ENCODE measurements at regions not wholly inside any gene's neighbourhood (a gene's known extent, or its start where the extent isn't known, plus 50 kb on each side); places are given as distances from the start of the nearest gene placed in this dataset.

DNA sequence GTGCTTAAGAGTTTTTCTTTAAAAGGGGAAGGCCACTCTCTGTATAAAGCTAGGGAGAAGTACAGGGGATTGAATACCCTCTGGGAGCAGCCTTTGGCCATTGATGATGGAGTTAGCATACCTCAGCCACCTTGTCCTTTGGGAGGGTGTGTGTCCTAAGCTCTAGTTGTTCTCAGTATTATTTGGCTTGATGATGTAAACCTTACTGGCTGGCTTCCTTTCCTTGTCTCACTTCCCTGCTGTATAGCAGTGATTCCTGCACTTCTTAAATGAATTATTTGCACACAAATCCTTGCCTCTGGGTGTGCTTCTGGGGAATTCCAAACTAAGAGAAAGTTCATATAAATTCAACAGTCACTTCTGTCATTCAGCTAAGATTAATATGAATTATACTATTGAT lies 234.9 kb upstream of the RIOK2 start:
- CTCF ChIA-PET = interaction anchor here (0.7 to 1.0 kb wide), 2 partner anchors 8 to 10 kb away, joined by 3 read pairs; no protein-coding TSS in a partner anchor
- Histone ChIP-seq H3K4me3 (ENCODE audit: control insufficient read depth in 1 of 7, extremely low read depth in 1 of 7, insufficient read depth in 4 of 7, low read depth in 2 of 7, low read length in 6 of 7) (no peak overlapping the region), H3K9me3 (ENCODE audit: control extremely low read depth in 1 of 5, control insufficient read depth in 4 of 5, insufficient read depth in 2 of 5, low read depth in 1 of 5, low read length in 4 of 5) (no peaks in the 10 kb centered on the region), H3K27ac (ENCODE audit: insufficient read depth in 1 of 2, low read depth in 1 of 2, low read length in 2 of 2, poor library complexity in 1 of 2, severe bottlenecking in 2 of 2) (no peak overlapping the region), H3K36me3 (ENCODE audit: control insufficient read depth in 4 of 4, insufficient read depth in 4 of 4, low read length in 3 of 4) (no peaks in the 10 kb centered on the region), H3K4me1 (ENCODE audit: control extremely low read depth in 1 of 4, control insufficient read depth in 4 of 4, insufficient read depth in 4 of 4, low read length in 3 of 4) (no peaks in the 10 kb centered on the region), H3K27me3 (replicated peaks in 2 of 5; ENCODE audit: control insufficient read depth in 4 of 5, insufficient read depth in 5 of 5, low read length in 4 of 5) (no peaks in the 10 kb centered on the region)
- POLR2A ChIA-PET = no interaction called here
- no peak for DNase-seq

DNA sequence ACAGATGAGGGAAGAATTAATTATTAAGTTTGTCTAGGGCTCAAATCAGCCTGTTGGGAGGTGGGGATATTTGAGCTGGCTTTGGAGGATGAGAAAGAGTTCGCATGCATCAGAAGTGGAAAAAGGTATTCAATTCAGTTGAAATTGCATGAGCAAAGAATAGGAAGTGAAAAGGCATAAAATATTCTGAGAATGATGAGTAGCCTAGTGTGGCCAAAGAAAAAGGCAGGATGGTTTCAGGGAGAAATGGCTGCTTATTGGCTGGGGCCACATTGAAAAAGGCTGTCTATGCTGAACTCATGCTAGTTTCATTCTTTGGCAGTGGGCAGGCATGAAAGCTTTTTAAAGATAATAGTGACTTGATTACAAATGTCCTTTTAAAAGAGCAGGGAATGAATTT lies 235.4 kb upstream of the RIOK2 start:
- ChIA-PET CTCF (no interaction called here), POLR2A (no interaction called here)
- H3K4me1 ChIP-seq (ENCODE audit: control extremely low read depth in 1 of 4, control insufficient read depth in 4 of 4, insufficient read depth in 4 of 4, low read length in 3 of 4) = no peaks in the 10 kb centered on the region
- H3K4me3 ChIP-seq (ENCODE audit: control insufficient read depth in 1 of 7, extremely low read depth in 1 of 7, insufficient read depth in 4 of 7, low read depth in 2 of 7, low read length in 6 of 7) = no peak overlapping the region
- no peaks in the 10 kb centered on the region for H3K9me3 ChIP-seq (ENCODE audit: control extremely low read depth in 1 of 5, control insufficient read depth in 4 of 5, insufficient read depth in 2 of 5, low read depth in 1 of 5, low read length in 4 of 5)
- H3K36me3 ChIP-seq (ENCODE audit: control insufficient read depth in 4 of 4, insufficient read depth in 4 of 4, low read length in 3 of 4) = no peaks in the 10 kb centered on the region
- 60% methylated on average over 1 of the region's 1 CpG for WGBS (ENCODE audit: insufficient coverage)
- H3K27ac ChIP-seq (ENCODE audit: insufficient read depth in 1 of 2, low read depth in 1 of 2, low read length in 2 of 2, poor library complexity in 1 of 2, severe bottlenecking in 2 of 2) = no peak overlapping the region
- no peaks in the 10 kb centered on the region for H3K27me3 ChIP-seq (replicated peaks in 2 of 5; ENCODE audit: control insufficient read depth in 4 of 5, insufficient read depth in 5 of 5, low read length in 4 of 5)
- no peak for DNase-seq

GRCh38 chr5:97420646-97421045 lies 237.6 kb upstream of the RIOK2 start:
- WGBS (ENCODE audit: insufficient coverage) = no CpG with 5 or more reads among the region's 1 CpG
- CTCF ChIA-PET = no interaction called here
- H3K36me3 ChIP-seq (ENCODE audit: control insufficient read depth in 4 of 4, insufficient read depth in 4 of 4, low read length in 3 of 4) = no peaks in the 10 kb centered on the region

GRCh38 chr5:97422678-97423077 lies 239.6 kb upstream of the RIOK2 start:
- WGBS (ENCODE audit: insufficient coverage) = 100% methylated on average over 3 of the region's 3 CpGs
- no peak for DNase-seq
- no peaks in the 10 kb centered on the region for H3K36me3 ChIP-seq (ENCODE audit: control insufficient read depth in 4 of 4, insufficient read depth in 4 of 4, low read length in 3 of 4)
- no peaks in the 10 kb centered on the region for H3K4me1 ChIP-seq (ENCODE audit: control extremely low read depth in 1 of 4, control insufficient read depth in 4 of 4, insufficient read depth in 4 of 4, low read length in 3 of 4)
- no peak overlapping the region for H3K4me3 ChIP-seq (ENCODE audit: control insufficient read depth in 1 of 7, extremely low read depth in 1 of 7, insufficient read depth in 4 of 7, low read depth in 2 of 7, low read length in 6 of 7)
- H3K9me3 ChIP-seq (ENCODE audit: control extremely low read depth in 1 of 5, control insufficient read depth in 4 of 5, insufficient read depth in 2 of 5, low read depth in 1 of 5, low read length in 4 of 5) = no peaks in the 10 kb centered on the region
- no peaks in the 10 kb centered on the region for H3K27me3 ChIP-seq (replicated peaks in 2 of 5; ENCODE audit: control insufficient read depth in 4 of 5, insufficient read depth in 5 of 5, low read length in 4 of 5)
- ChIA-PET POLR2A (no interaction called here), CTCF (no interaction called here)
- no peak overlapping the region for H3K27ac ChIP-seq (ENCODE audit: insufficient read depth in 1 of 2, low read depth in 1 of 2, low read length in 2 of 2, poor library complexity in 1 of 2, severe bottlenecking in 2 of 2)

More at GRCh38 chr5:97420646-97421045, 237.6 kb upstream of the RIOK2 start:
- H3K4me3 ChIP-seq (ENCODE audit: control insufficient read depth in 1 of 7, extremely low read depth in 1 of 7, insufficient read depth in 4 of 7, low read depth in 2 of 7, low read length in 6 of 7) = no peak overlapping the region
- no peaks in the 10 kb centered on the region for H3K4me1 ChIP-seq (ENCODE audit: control extremely low read depth in 1 of 4, control insufficient read depth in 4 of 4, insufficient read depth in 4 of 4, low read length in 3 of 4)
- H3K27ac ChIP-seq (ENCODE audit: insufficient read depth in 1 of 2, low read depth in 1 of 2, low read length in 2 of 2, poor library complexity in 1 of 2, severe bottlenecking in 2 of 2) = no peak overlapping the region
- POLR2A ChIA-PET = no interaction called here
- DNase-seq = no peak
- H3K27me3 ChIP-seq (replicated peaks in 2 of 5; ENCODE audit: control insufficient read depth in 4 of 5, insufficient read depth in 5 of 5, low read length in 4 of 5) = no peaks in the 10 kb centered on the region
- H3K9me3 ChIP-seq (ENCODE audit: control extremely low read depth in 1 of 5, control insufficient read depth in 4 of 5, insufficient read depth in 2 of 5, low read depth in 1 of 5, low read length in 4 of 5) = no peaks in the 10 kb centered on the region

DNA sequence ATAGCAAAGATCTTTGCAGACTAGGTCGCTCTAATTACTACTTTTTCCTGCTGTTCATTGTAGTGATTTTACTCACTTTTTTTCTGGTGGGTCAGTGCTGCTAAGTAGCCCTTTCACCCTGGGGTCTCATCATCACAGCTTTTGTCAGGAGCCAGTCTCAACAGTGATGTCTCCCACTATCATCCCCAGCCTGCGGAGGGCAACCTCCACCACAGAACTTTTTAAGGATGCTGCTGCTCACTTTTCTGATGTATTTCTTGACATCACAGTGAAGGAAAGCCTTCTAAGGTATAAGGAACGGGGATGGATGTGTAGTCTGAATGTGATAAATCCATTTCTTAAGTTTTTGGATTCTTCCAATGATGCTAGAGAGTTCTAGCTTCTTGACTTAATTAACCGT lies 242.5 kb upstream of the RIOK2 start:
- Histone ChIP-seq H3K4me3 (ENCODE audit: control insufficient read depth in 1 of 7, extremely low read depth in 1 of 7, insufficient read depth in 4 of 7, low read depth in 2 of 7, low read length in 6 of 7) (no peak overlapping the region), H3K36me3 (ENCODE audit: control insufficient read depth in 4 of 4, insufficient read depth in 4 of 4, low read length in 3 of 4) (no peaks in the 10 kb centered on the region), H3K27ac (ENCODE audit: insufficient read depth in 1 of 2, low read depth in 1 of 2, low read length in 2 of 2, poor library complexity in 1 of 2, severe bottlenecking in 2 of 2) (no peak overlapping the region), H3K9me3 (ENCODE audit: control extremely low read depth in 1 of 5, control insufficient read depth in 4 of 5, insufficient read depth in 2 of 5, low read depth in 1 of 5, low read length in 4 of 5) (no peaks in the 10 kb centered on the region), H3K4me1 (ENCODE audit: control extremely low read depth in 1 of 4, control insufficient read depth in 4 of 4, insufficient read depth in 4 of 4, low read length in 3 of 4) (no peaks in the 10 kb centered on the region), H3K27me3 (replicated peaks in 2 of 5; ENCODE audit: control insufficient read depth in 4 of 5, insufficient read depth in 5 of 5, low read length in 4 of 5) (no peaks in the 10 kb centered on the region)
- ChIA-PET CTCF (interaction anchor here (0.8 to 2.1 kb wide), 5 partner anchors 8 to 1413 kb away, joined by 3 to 8 read pairs (median 3); no protein-coding TSS in a partner anchor), POLR2A (no interaction called here)
- 77% methylated on average over 3 of the region's 4 CpGs for WGBS (ENCODE audit: insufficient coverage)
- peak; percentile 7 to 36 (median 28) for DNase-seq

GRCh38 chr5:97427235-97427634 lies 244.2 kb upstream of the RIOK2 start:
- no peaks in the 10 kb centered on the region for H3K27me3 ChIP-seq (replicated peaks in 2 of 5; ENCODE audit: control insufficient read depth in 4 of 5, insufficient read depth in 5 of 5, low read length in 4 of 5)
- no peak for DNase-seq
- H3K4me1 ChIP-seq (ENCODE audit: control extremely low read depth in 1 of 4, control insufficient read depth in 4 of 4, insufficient read depth in 4 of 4, low read length in 3 of 4) = no peaks in the 10 kb centered on the region
- no CpG with 5 or more reads among the region's 2 CpGs for WGBS (ENCODE audit: insufficient coverage)
- CTCF ChIA-PET = interaction anchor here (1.0 kb wide), 2 partner anchors 12 to 107 kb away, joined by 3 read pairs; no protein-coding TSS in a partner anchor
- no peaks in the 10 kb centered on the region for H3K9me3 ChIP-seq (ENCODE audit: control extremely low read depth in 1 of 5, control insufficient read depth in 4 of 5, insufficient read depth in 2 of 5, low read depth in 1 of 5, low read length in 4 of 5)
- POLR2A ChIA-PET = no interaction called here
- no peak overlapping the region for H3K4me3 ChIP-seq (ENCODE audit: control insufficient read depth in 1 of 7, extremely low read depth in 1 of 7, insufficient read depth in 4 of 7, low read depth in 2 of 7, low read length in 6 of 7)
- H3K36me3 ChIP-seq (ENCODE audit: control insufficient read depth in 4 of 4, insufficient read depth in 4 of 4, low read length in 3 of 4) = no peaks in the 10 kb centered on the region
- H3K27ac ChIP-seq (ENCODE audit: insufficient read depth in 1 of 2, low read depth in 1 of 2, low read length in 2 of 2, poor library complexity in 1 of 2, severe bottlenecking in 2 of 2) = no peak overlapping the region

DNA sequence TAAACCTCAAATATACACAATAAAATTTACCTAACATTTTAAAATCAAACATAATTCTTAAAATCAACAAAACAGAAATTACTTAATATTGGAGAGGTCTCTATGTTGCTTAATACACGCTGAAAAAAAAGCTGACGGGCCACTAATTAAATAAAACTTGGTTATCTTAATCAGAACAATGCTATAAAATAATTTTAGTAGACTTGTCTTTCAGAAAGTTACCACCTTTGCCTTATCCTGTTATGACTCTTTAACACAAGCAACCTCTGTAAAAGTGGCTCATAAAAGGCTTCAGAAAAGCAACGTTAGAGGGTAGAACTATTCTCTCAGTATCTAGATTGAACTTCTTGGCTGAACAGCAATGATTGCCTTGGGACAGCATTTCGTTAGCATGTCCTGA lies 251.0 kb upstream of the RIOK2 start:
- no peaks in the 10 kb centered on the region for H3K36me3 ChIP-seq (ENCODE audit: control insufficient read depth in 4 of 4, insufficient read depth in 4 of 4, low read length in 3 of 4)
- POLR2A ChIA-PET = no interaction called here
- no peak overlapping the region for H3K27ac ChIP-seq (ENCODE audit: insufficient read depth in 1 of 2, low read depth in 1 of 2, low read length in 2 of 2, poor library complexity in 1 of 2, severe bottlenecking in 2 of 2)
- no peak overlapping the region for H3K4me3 ChIP-seq (ENCODE audit: control insufficient read depth in 1 of 7, extremely low read depth in 1 of 7, insufficient read depth in 4 of 7, low read depth in 2 of 7, low read length in 6 of 7)
- no peaks in the 10 kb centered on the region for H3K9me3 ChIP-seq (ENCODE audit: control extremely low read depth in 1 of 5, control insufficient read depth in 4 of 5, insufficient read depth in 2 of 5, low read depth in 1 of 5, low read length in 4 of 5)
- no peaks in the 10 kb centered on the region for H3K27me3 ChIP-seq (replicated peaks in 2 of 5; ENCODE audit: control insufficient read depth in 4 of 5, insufficient read depth in 5 of 5, low read length in 4 of 5)
- H3K4me1 ChIP-seq (ENCODE audit: control extremely low read depth in 1 of 4, control insufficient read depth in 4 of 4, insufficient read depth in 4 of 4, low read length in 3 of 4) = no peaks in the 10 kb centered on the region
- no CpG with 5 or more reads among the region's 4 CpGs for WGBS (ENCODE audit: insufficient coverage)
- CTCF ChIA-PET = interaction anchor here (0.6 kb wide), 1 partner anchor 20 kb away, joined by 3 read pairs; no protein-coding TSS in a partner anchor
- no peak for DNase-seq

Data from common myeloid progenitor, CD34-positive (primary cell).